Central memory CD4-positive, alpha-beta T cell (primary cell): ENCODE measurements at regions not wholly inside any gene's neighbourhood (a gene's known extent, or its start where the extent isn't known, plus 50 kb on each side); places are given as distances from the start of the nearest gene placed in this dataset.
"Not testable (repeated sequence)": the region's sequence is repeated elsewhere in the genome, so short reads cannot be mapped to it uniquely, and the experiment has no call there.

Experiments
- DNase-seq: peaks from one replicate; pipeline ENCODE4 v3.0.0; 2022

- DNase-seq = no peak
Measured at GRCh38 chr4:163697121-163697520, 202.6 kb downstream of the TMA16 start.

- not testable (repeated sequence) for DNase-seq
Measured at GRCh38 chr4:163700383-163700782, 205.9 kb downstream of the TMA16 start.

- DNase-seq = no peak
Measured at GRCh38 chr4:163701916-163702315, 207.4 kb downstream of the TMA16 start.

- DNase-seq = no peak
Measured at GRCh38 chr4:163702736-163703135, 208.2 kb downstream of the TMA16 start.

GRCh38 chr4:163703251-163703650 is 208.8 kb downstream of the TMA16 start:
- DNase-seq = no peak

- DNase-seq = no peak
Measured at GRCh38 chr4:163707873-163708272, 213.4 kb downstream of the TMA16 start.

- no peak for DNase-seq
Measured at GRCh38 chr4:163709601-163710000, 215.1 kb downstream of the TMA16 start.

- DNase-seq = no peak
Measured at GRCh38 chr4:163710158-163710557, 215.7 kb downstream of the TMA16 start.

GRCh38 chr4:163724495-163724894 is 230.0 kb downstream of the TMA16 start:
- not testable (repeated sequence) for DNase-seq

- DNase-seq = no peak
Measured at GRCh38 chr4:163726641-163727040, 232.2 kb downstream of the TMA16 start.

- DNase-seq = no peak
Measured at GRCh38 chr4:163731071-163731470, 236.6 kb downstream of the TMA16 start.

GRCh38 chr4:163732473-163732872 is 238.0 kb downstream of the TMA16 start:
- DNase-seq = no peak

GRCh38 chr4:163736876-163737275 is 242.4 kb downstream of the TMA16 start:
- no peak for DNase-seq

GRCh38 chr4:163737846-163738245 is 243.4 kb downstream of the TMA16 start:
- not testable (repeated sequence) for DNase-seq

- no peak for DNase-seq
Measured at GRCh38 chr4:163738521-163738920, 244.0 kb downstream of the TMA16 start.

- no peak for DNase-seq
Measured at GRCh38 chr4:163744861-163745260, 250.4 kb downstream of the TMA16 start.

GRCh38 chr4:163747293-163747692 is 252.8 kb downstream of the TMA16 start:
- DNase-seq = no peak

GRCh38 chr4:163747886-163748285 is 253.4 kb downstream of the TMA16 start:
- DNase-seq = no peak

- no peak for DNase-seq
Measured at GRCh38 chr4:163748449-163748848, 254.0 kb downstream of the TMA16 start.

- DNase-seq = peak; percentile 33
Measured at GRCh38 chr4:163755013-163755412, 260.5 kb downstream of the TMA16 start.

- no peak for DNase-seq
Measured at GRCh38 chr4:163757219-163757618, 262.7 kb downstream of the TMA16 start.

GRCh38 chr4:163758032-163758431 is 263.5 kb downstream of the TMA16 start:
- DNase-seq = no peak

- no peak for DNase-seq
Measured at GRCh38 chr4:163762741-163763140, 268.3 kb downstream of the TMA16 start.

GRCh38 chr4:163764569-163764968 is 270.1 kb downstream of the TMA16 start:
- no peak for DNase-seq

GRCh38 chr4:163768014-163768413 is 273.5 kb downstream of the TMA16 start:
- no peak for DNase-seq

GRCh38 chr4:163772238-163772637 is 277.7 kb downstream of the TMA16 start:
- no peak for DNase-seq
